Neural cell (in vitro differentiated cells): ENCODE measurements at regions not wholly inside any gene's neighbourhood (a gene's known extent, or its start where the extent isn't known, plus 50 kb on each side); places are given as distances from the start of the nearest gene placed in this dataset.
A peak's percentile ranks its signal among the peaks of the same experiment; 100 is the strongest.
"Not testable (repeated sequence)": the region's sequence is repeated elsewhere in the genome, so short reads cannot be mapped to it uniquely, and the experiment has no call there.

Source experiments
- H2AFZ ChIP-seq: fragments of 200-600, 300-800 bp; sonication (generic), shearing (Covaris generic); 2 replicates; pipeline ENCODE4 v1.6.0; 2014; ENCODE audit warnings: low read depth, mild to moderate bottlenecking, antibody characterized with exemption, low read length, moderate library complexity
- H3F3A ChIP-seq: fragments of 200-600 bp; shearing (Covaris generic); 2 replicates; pipeline ENCODE4 v1.6.1; 2016; ENCODE audit warnings: mild to moderate bottlenecking, moderate library complexity, mixed read lengths, antibody characterized with exemption, low read length; ENCODE audit not compliant: insufficient read depth, poor library complexity, severe bottlenecking
- H3K27ac ChIP-seq: fragments of 200-600, 300-800 bp; sonication (generic), shearing (Covaris generic); 2 replicates; pipeline ENCODE4 v1.5.1; 2014; ENCODE audit warnings: mild to moderate bottlenecking, low read length, moderate library complexity
- H3K27me3 ChIP-seq: fragments of 300-800, 200-600 bp; sonication (generic), shearing (Covaris generic); 2 replicates; pipeline ENCODE4 v1.6.0; 2014; ENCODE audit warnings: mild to moderate bottlenecking, low read depth, low read length, moderate library complexity; ENCODE audit not compliant: insufficient read depth
- H3K36me3 ChIP-seq: fragments of 300-800, 200-600 bp; sonication (generic), shearing (Covaris generic); 2 replicates; pipeline ENCODE4 v1.5.1; 2014; ENCODE audit warnings: mild to moderate bottlenecking, antibody characterized with exemption, low read length, moderate library complexity; ENCODE audit not compliant: insufficient read depth
- H3K4me2 ChIP-seq: fragments of 300-800, 200-600 bp; sonication (generic), shearing (Covaris generic); 2 replicates; pipeline ENCODE4 v1.6.0; 2014; ENCODE audit warnings: mild to moderate bottlenecking, low read length
- H3K4me3 ChIP-seq: fragments of 300-800, 200-600 bp; sonication (generic), shearing (Covaris generic); 2 replicates; pipeline ENCODE4 v1.5.1; 2014; ENCODE audit warnings: mild to moderate bottlenecking, low read length, moderate library complexity
- H3K79me2 ChIP-seq: fragments of 200-600 bp; shearing (Covaris generic); replicated peaks from 2 replicates; pipeline ENCODE4 v1.6.0; 2014; ENCODE audit warnings: mild to moderate bottlenecking, low read length, moderate library complexity; ENCODE audit not compliant: insufficient read depth
- H3K9ac ChIP-seq: fragments of 300-800, 200-600 bp; sonication (generic), shearing (Covaris generic); 2 replicates; pipeline ENCODE4 v1.6.1; 2016; ENCODE audit warnings: mild to moderate bottlenecking, low read length, mixed read lengths
- H3K9me2 ChIP-seq: fragments of 200-600 bp; shearing (Covaris generic); 2 replicates; pipeline ENCODE4 v1.6.1; 2016; ENCODE audit warnings: mild to moderate bottlenecking, low read length, mixed read lengths; ENCODE audit not compliant: insufficient read depth
- H3K9me3 ChIP-seq: fragments of 200-600, 300-800 bp; sonication (generic), shearing (Covaris generic); 2 replicates; pipeline ENCODE4 v1.6.1; 2016; ENCODE audit warnings: mild to moderate bottlenecking, mixed run types, low read length, moderate library complexity, mixed read lengths
- H4K20me1 ChIP-seq: fragments of 200-600 bp; shearing (Covaris generic); 2 replicates; pipeline ENCODE4 v1.6.1; 2016; ENCODE audit warnings: mild to moderate bottlenecking, mixed run types; ENCODE audit not compliant: insufficient read depth
- CTCF ChIP-seq: fragments of 450-650 bp; IDR thresholded peaks from 2 replicates; pipeline ENCODE4 v1.5.1; 2014; ENCODE audit warnings: antibody characterized with exemption, mild to moderate bottlenecking, moderate library complexity; ENCODE audit not compliant: poor library complexity, severe bottlenecking
- EP300 ChIP-seq: fragments of 450-650 bp; conservative IDR thresholded peaks from 2 replicates; pipeline ENCODE4 v1.6.1; 2014; ENCODE audit warnings: antibody characterized with exemption, mild to moderate bottlenecking, moderate library complexity; ENCODE audit not compliant: poor library complexity, severe bottlenecking
- POLR2AphosphoS5 ChIP-seq: IDR thresholded peaks from 2 replicates; pipeline ENCODE4 v1.6.1; 2012
- RAD21 ChIP-seq: fragments of 450-650 bp; conservative IDR thresholded peaks from 2 replicates; pipeline ENCODE4 v1.6.1; 2014; ENCODE audit warnings: antibody characterized with exemption, mild to moderate bottlenecking, moderate library complexity
- REST ChIP-seq: IDR thresholded peaks from 2 replicates; pipeline ENCODE4 v1.6.1; 2012; ENCODE audit warnings: borderline replicate concordance
- SMC3 ChIP-seq: fragments of 450-650 bp; conservative IDR thresholded peaks from 2 replicates; pipeline ENCODE4 v1.6.1; 2014; ENCODE audit warnings: antibody characterized with exemption, mild to moderate bottlenecking, moderate library complexity; ENCODE audit not compliant: poor library complexity
- TAF1 ChIP-seq: IDR thresholded peaks from 2 replicates; pipeline ENCODE4 v1.6.1; 2012; ENCODE audit warnings: low read depth

GRCh38 chr17:70739065-70739464 lies 569.7 kb downstream of the KCNJ2 start:
- Histone ChIP-seq H3K9me3 (no peaks in the 10 kb centered on the region), H3K36me3 (no peaks in the 10 kb centered on the region), H2AFZ (no peak overlapping the region), H3K27me3 (no peaks in the 10 kb centered on the region), H3K4me2 (peak overlapping the region; percentile 6), H3K9me2 (no peaks in the 10 kb centered on the region), H3K4me3 (peak overlapping the region; percentile 33), H3K79me2 (no peaks in the 10 kb centered on the region), H3K27ac (peak overlapping the region; percentile 90), H3K9ac (peak overlapping the region; percentile 40), H3F3A (no peaks in the 10 kb centered on the region), H4K20me1 (no peaks in the 10 kb centered on the region)
- TF ChIP-seq POLR2AphosphoS5 (peak; percentile 76), REST (peak; percentile 99), RAD21 (no peak), TAF1 (no peak), SMC3 (no peak), EP300 (peak; percentile 93)

- not testable (repeated sequence) for H3K27me3 ChIP-seq, H3K79me2 ChIP-seq, H3K4me3 ChIP-seq, H3K36me3 ChIP-seq, H3K9me3 ChIP-seq, H3K27ac ChIP-seq, H3K4me2 ChIP-seq, H3K9me2 ChIP-seq, H4K20me1 ChIP-seq, H3F3A ChIP-seq, H3K9ac ChIP-seq, H2AFZ ChIP-seq
These were observed 577.2 kb downstream of the KCNJ2 start for GRCh38 chr17:70746574-70746973.

GRCh38 chr17:70750983-70751382 lies 581.7 kb downstream of the KCNJ2 start:
- Histone ChIP-seq H3K79me2 (no peaks in the 10 kb centered on the region), H3K27ac (no peak overlapping the region), H2AFZ (no peak overlapping the region), H3K9me3 (no peaks in the 10 kb centered on the region), H3K9ac (no peak overlapping the region), H3K9me2 (no peaks in the 10 kb centered on the region), H3K36me3 (no peaks in the 10 kb centered on the region), H3F3A (no peaks in the 10 kb centered on the region), H3K27me3 (no peaks in the 10 kb centered on the region), H3K4me2 (no peak overlapping the region), H4K20me1 (no peaks in the 10 kb centered on the region), H3K4me3 (no peak overlapping the region)
- TF ChIP-seq CTCF, result no peak
- TF ChIP-seq TAF1, result no peak
- no peak for TF ChIP-seq RAD21
- no peak for TF ChIP-seq REST
- TF ChIP-seq POLR2AphosphoS5, result no peak

GRCh38 chr17:70752461-70752860 lies 583.1 kb downstream of the KCNJ2 start:
- not testable (repeated sequence) for H3K27ac ChIP-seq, H3K9me3 ChIP-seq, H2AFZ ChIP-seq, H3F3A ChIP-seq, H3K36me3 ChIP-seq, H3K9ac ChIP-seq, H4K20me1 ChIP-seq, H3K4me2 ChIP-seq, H3K27me3 ChIP-seq, H3K9me2 ChIP-seq, H3K79me2 ChIP-seq, H3K4me3 ChIP-seq
